ENCODE measurements at regions not wholly inside any gene's neighbourhood (a gene's known extent, or its start where the extent isn't known, plus 50 kb on each side); places are given as distances from the start of the nearest gene placed in this dataset.
"Not testable (repeated sequence)": the region's sequence is repeated elsewhere in the genome, so short reads cannot be mapped to it uniquely, and the experiment has no call there.

- no peak for TF ChIP-seq Cebpa-rat (IDR thresholded peaks at IDR 0.05)
- Histone ChIP-seq H3K27ac (no peak overlapping the region), H3K4me3 (no peak overlapping the region), H3K36me3 (no peaks in the 10 kb centered on the region), H3K9me3 (replicated peaks in 1 of 11) (peaks cover 0 to 6% (median 0%) of the 10 kb centered on the region in 11 experiments; a peak in 3 of 22 replicates), H3K4me1 (no peaks in the 10 kb centered on the region), H4K20me1 (no peaks in the 10 kb centered on the region), H3K4me2 (no peak overlapping the region), H3K9ac (no peak overlapping the region), H3K27me3 (no peaks in the 10 kb centered on the region)
Observed at GRCh38 chr20:48383252-48383651, 444.5 kb downstream of the PREX1 start.

DNA sequence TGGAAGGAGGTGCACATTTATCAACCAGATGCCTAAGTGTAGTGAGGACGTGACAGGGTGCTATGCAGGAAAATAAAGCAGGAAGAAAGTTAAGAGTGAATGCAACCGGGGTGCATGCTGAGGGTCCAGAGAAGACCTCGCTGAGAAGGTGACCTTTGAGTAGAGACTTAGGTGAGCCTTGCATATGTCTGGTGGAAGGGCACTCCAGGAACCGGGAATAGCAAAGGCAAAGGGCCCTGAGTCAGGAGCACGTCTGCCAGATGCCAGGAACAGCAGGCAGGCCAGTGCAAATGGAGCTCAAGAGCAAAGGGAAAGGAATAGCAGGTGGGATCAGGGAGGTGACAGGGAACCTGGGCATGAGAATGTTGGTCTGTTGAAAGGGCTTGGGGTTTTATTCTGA is 445.5 kb downstream of the PREX1 start:
- TF ChIP-seq Cebpa-rat (IDR thresholded peaks at IDR 0.05), result no peak
- no peak overlapping the region for H3K4me3 ChIP-seq
- H3K27ac ChIP-seq, result no peak overlapping the region
- H3K9me3 ChIP-seq (replicated peaks in 1 of 11), result peaks cover 0 to 6% (median 0%) of the 10 kb centered on the region in 11 experiments; a peak in 3 of 22 replicates
- no peaks in the 10 kb centered on the region for H3K36me3 ChIP-seq
- no peaks in the 10 kb centered on the region for H4K20me1 ChIP-seq
- H3K27me3 ChIP-seq, result no peaks in the 10 kb centered on the region
- H3K4me1 ChIP-seq, result no peaks in the 10 kb centered on the region
- no peak overlapping the region for H3K9ac ChIP-seq
- H3K4me2 ChIP-seq, result no peak overlapping the region

GRCh38 chr20:48381353-48382120 is 446.3 kb downstream of the PREX1 start:
- no peaks in the 10 kb centered on the region for H4K20me1 ChIP-seq

GRCh38 chr20:48380661-48381060 is 447.1 kb downstream of the PREX1 start:
- TF ChIP-seq Cebpa-rat (IDR thresholded peaks at IDR 0.05), result no peak
- Histone ChIP-seq H3K4me2 (no peak overlapping the region), H3K4me3 (no peak overlapping the region), H3K4me1 (peaks cover 2 to 10% (median 6%) of the 10 kb centered on the region in 10 experiments), H3K27me3 (no peaks in the 10 kb centered on the region), H3K9me3 (replicated peaks in 1 of 11) (peaks cover 0 to 6% (median 0%) of the 10 kb centered on the region in 11 experiments; a peak in 3 of 22 replicates), H4K20me1 (no peaks in the 10 kb centered on the region), H3K9ac (no peak overlapping the region), H3K36me3 (no peaks in the 10 kb centered on the region), H3K27ac (no peak overlapping the region)

More at GRCh38 chr20:48381353-48382120, 446.3 kb downstream of the PREX1 start:
- Histone ChIP-seq H3K27me3 (no peaks in the 10 kb centered on the region), H3K36me3 (no peaks in the 10 kb centered on the region), H3K27ac (no peak overlapping the region), H3K9ac (no peak overlapping the region), H3K9me3 (replicated peaks in 1 of 11) (peaks cover 0 to 6% (median 0%) of the 10 kb centered on the region in 11 experiments; a peak in 3 of 22 replicates), H3K4me1 (peaks cover 0 to 1% (median 0%) of the 10 kb centered on the region in 10 experiments; a peak in 3 of 20 replicates), H3K4me3 (no peak overlapping the region), H3K4me2 (no peak overlapping the region)
- no peak for TF ChIP-seq Cebpa-rat (IDR thresholded peaks at IDR 0.05)

DNA sequence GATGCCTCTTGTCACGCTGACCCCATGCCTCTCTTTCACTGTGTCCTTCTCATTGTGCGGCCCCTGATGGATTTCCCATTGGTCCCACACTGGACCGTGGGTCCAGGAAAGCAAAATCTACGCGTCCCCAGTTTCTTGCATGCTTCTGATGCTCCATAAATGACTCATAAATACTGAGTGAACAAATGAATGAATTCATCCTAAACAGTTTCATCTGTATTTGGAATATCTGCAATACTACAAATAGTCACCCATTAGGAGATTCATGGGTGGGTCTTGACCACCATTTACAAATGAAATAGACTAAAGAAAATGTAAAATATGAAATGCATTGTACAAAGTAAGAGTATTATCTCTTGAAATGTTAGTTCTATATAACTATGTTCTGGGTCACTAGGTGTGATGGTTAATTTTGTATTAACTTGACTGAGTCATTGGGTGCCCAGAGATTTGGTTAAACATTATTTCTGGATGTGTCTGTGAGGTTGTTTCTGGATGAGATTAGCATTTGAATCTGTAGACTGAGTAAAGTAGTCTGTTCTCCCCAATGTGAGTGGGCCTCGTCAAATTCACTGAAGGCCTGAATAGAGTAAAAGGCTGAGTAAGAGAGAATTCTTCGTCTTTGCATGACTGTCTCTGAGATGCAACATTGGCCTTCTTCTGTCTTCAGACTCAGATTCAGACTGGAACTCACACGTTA is 448.7 kb downstream of the PREX1 start:
- no peak overlapping the region for H3K4me3 ChIP-seq
- no peak for TF ChIP-seq Cebpa-rat (IDR thresholded peaks at IDR 0.05)
- no peaks in the 10 kb centered on the region for H3K36me3 ChIP-seq
- no peaks in the 10 kb centered on the region for H3K27me3 ChIP-seq
- H3K9me3 ChIP-seq (replicated peaks in 1 of 11), result no peaks in the 10 kb centered on the region
- H3K27ac ChIP-seq, result no peak overlapping the region
- H3K9ac ChIP-seq, result no peak overlapping the region
- H4K20me1 ChIP-seq, result no peaks in the 10 kb centered on the region
- no peak overlapping the region for H3K4me2 ChIP-seq
- peaks cover 18 to 26% (median 21%) of the 10 kb centered on the region in 10 experiments for H3K4me1 ChIP-seq

DNA sequence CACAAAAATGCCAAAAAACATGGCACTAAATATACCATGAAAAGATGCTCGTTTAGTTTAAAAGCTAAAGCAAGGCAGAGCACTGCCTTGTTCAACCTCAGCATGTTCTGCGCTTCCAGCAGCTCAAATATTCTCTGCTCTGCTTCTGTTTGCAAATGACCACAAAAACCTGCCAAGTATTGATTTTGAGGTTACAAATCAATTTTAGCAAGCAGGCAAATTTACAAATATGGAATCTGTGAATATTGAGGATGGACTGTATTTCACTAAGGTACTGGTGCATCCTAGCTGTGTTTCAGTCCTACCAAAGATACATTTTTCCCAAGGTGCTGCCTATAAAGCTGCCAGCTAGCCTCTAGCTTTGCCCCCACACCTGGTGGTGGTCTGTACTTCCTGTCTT is 449.9 kb downstream of the PREX1 start:
- no peaks in the 10 kb centered on the region for H4K20me1 ChIP-seq
- no peaks in the 10 kb centered on the region for H3K27me3 ChIP-seq
- H3K4me1 ChIP-seq, result peaks cover 22 to 31% (median 27%) of the 10 kb centered on the region in 10 experiments
- H3K36me3 ChIP-seq, result no peaks in the 10 kb centered on the region
- H3K4me2 ChIP-seq, result no peak overlapping the region
- TF ChIP-seq Cebpa-rat (IDR thresholded peaks at IDR 0.05), result no peak
- no peak overlapping the region for H3K4me3 ChIP-seq
- H3K9ac ChIP-seq, result no peak overlapping the region
- no peaks in the 10 kb centered on the region for H3K9me3 ChIP-seq (replicated peaks in 1 of 11)
- H3K27ac ChIP-seq, result no peak overlapping the region

DNA sequence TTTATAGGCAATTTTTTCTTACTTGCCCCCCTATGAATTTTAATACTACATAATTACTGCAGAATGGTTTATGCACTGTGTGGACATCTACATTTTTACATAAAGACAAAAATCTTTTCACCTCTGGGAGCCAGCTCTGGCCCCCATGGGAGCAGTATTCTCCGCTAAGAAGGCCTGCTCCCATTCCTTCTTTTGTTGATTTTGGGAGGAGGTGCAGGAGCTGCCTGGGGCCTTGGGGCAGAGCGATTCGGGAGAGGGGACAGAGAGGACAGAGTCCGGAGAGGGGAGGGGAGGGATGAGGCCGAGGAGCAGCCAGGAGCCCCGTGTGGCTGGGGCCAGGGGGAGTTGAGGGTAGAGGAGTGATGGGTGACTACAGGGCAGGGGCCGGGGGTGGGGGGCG is 452.0 kb downstream of the PREX1 start:
- Histone ChIP-seq H3K9ac (no peak overlapping the region), H3K9me3 (replicated peaks in 1 of 11) (no peaks in the 10 kb centered on the region), H3K4me2 (peak overlapping the region; percentile 56 to 90 (median 74); a peak in 21 of 22 replicates), H3K36me3 (no peaks in the 10 kb centered on the region), H3K27me3 (no peaks in the 10 kb centered on the region), H4K20me1 (no peaks in the 10 kb centered on the region), H3K27ac (no peak overlapping the region), H3K4me3 (no peak overlapping the region), H3K4me1 (peaks cover 22 to 31% (median 27%) of the 10 kb centered on the region in 10 experiments)
- TF ChIP-seq Cebpa-rat (IDR thresholded peaks at IDR 0.05), result no peak

DNA sequence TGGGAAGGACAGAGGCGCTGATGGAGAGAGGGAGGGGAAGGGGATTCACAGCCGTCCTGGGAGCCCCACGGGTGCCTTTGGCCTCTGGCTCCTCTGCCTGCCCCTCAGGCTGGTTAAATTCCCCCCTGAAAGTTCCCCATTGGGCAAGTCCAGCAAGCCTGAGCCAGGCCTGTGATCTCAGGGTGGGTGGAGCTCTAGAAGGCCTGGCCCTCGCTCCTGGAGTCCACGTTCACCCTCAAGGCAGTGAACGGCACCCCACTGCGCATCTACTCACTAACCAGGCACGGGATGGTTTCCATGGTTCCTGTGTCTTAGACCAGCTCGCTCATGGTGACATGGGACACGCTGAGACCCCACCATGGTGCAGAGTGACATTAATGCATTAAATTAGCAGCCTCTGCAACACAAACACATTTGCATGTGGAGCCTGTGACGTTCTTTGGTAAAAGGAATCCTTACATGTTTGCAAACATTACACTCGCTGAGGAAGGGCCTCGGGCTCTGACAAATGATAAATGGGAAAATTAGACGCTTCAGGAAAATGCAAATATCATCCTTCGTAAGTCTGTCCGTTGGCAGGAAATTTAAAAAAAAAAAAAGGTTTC is 452.7 kb downstream of the PREX1 start:
- H3K4me2 ChIP-seq, result peak overlapping the region; percentile 56 to 90 (median 74)
- H3K9ac ChIP-seq, result no peak overlapping the region
- no peaks in the 10 kb centered on the region for H3K27me3 ChIP-seq
- H4K20me1 ChIP-seq, result no peaks in the 10 kb centered on the region
- no peaks in the 10 kb centered on the region for H3K36me3 ChIP-seq
- no peak for TF ChIP-seq Cebpa-rat (IDR thresholded peaks at IDR 0.05)
- peaks cover 22 to 31% (median 27%) of the 10 kb centered on the region in 10 experiments for H3K4me1 ChIP-seq
- H3K9me3 ChIP-seq (replicated peaks in 1 of 11), result no peaks in the 10 kb centered on the region
- no peak overlapping the region for H3K4me3 ChIP-seq
- peak overlapping the region in 2 of 11 experiments; percentile 17 to 22; a peak in 3 of 22 replicates for H3K27ac ChIP-seq

GRCh38 chr20:48374031-48374907 is 453.5 kb downstream of the PREX1 start:
- not testable (repeated sequence) for H3K36me3 ChIP-seq; H3K27me3 ChIP-seq; H4K20me1 ChIP-seq; H3K4me3 ChIP-seq; H3K9ac ChIP-seq; H3K9me3 ChIP-seq (replicated peaks in 1 of 11)
- Histone ChIP-seq H3K4me1 (peaks cover 22 to 34% (median 27%) of the 10 kb centered on the region in 10 experiments), H3K4me2 (peak overlapping the region; percentile 56 to 90 (median 74); a peak in 21 of 22 replicates), H3K27ac (peak overlapping the region in 3 of 11 experiments; percentile 9 to 22 (median 22); a peak in 4 of 22 replicates)

Measured in BLaER1 treated with 17β-estradiol and CSF1 and Interleukin-3, amounts not matched to agents 10 nM and 100 nM (cell line).